HG02870 (cell line): ENCODE measurements at regions not wholly inside any gene's neighbourhood (a gene's known extent, or its start where the extent isn't known, plus 50 kb on each side); places are given as distances from the start of the nearest gene placed in this dataset.
"Not testable (repeated sequence)": the region's sequence is repeated elsewhere in the genome, so short reads cannot be mapped to it uniquely, and the experiment has no call there.

Experiments used
- ATAC-seq: cut with Tn5 transposase; IDR thresholded peaks from one replicate; pipeline ENCODE4 v1.9.1; 2021; ENCODE audit warnings: mild to moderate bottlenecking, moderate library complexity; ENCODE audit not compliant: unreplicated experiment

- ATAC-seq, result no peak
These were observed 92.5 kb downstream of the MSX2 start for GRCh38 chr5:174816858-174817257.

- ATAC-seq, result no peak
These were observed 87.1 kb downstream of the MSX2 start for GRCh38 chr5:174811438-174811837.

- ATAC-seq, result no peak
These were observed 86.4 kb downstream of the MSX2 start for GRCh38 chr5:174810796-174811195.

GRCh38 chr5:174807471-174807870 is 83.1 kb downstream of the MSX2 start:
- no peak for ATAC-seq

GRCh38 chr5:174806729-174807128 is 82.3 kb downstream of the MSX2 start:
- no peak for ATAC-seq

- ATAC-seq, result no peak
These were observed 77.4 kb downstream of the MSX2 start for GRCh38 chr5:174801798-174802197.

GRCh38 chr5:174800435-174800834 is 76.1 kb downstream of the MSX2 start:
- no peak for ATAC-seq

GRCh38 chr5:174799121-174799520 is 74.7 kb downstream of the MSX2 start:
- ATAC-seq, result no peak

GRCh38 chr5:174798551-174798951 is 74.2 kb downstream of the MSX2 start:
- no peak for ATAC-seq

GRCh38 chr5:174796711-174797192 is 72.4 kb downstream of the MSX2 start:
- no peak for ATAC-seq

GRCh38 chr5:174794931-174795672 is 70.7 kb downstream of the MSX2 start:
- ATAC-seq, result no peak

- ATAC-seq, result peak; percentile 51
These were observed 69.4 kb downstream of the MSX2 start for GRCh38 chr5:174793684-174794328.

- ATAC-seq, result no peak
These were observed 68.7 kb downstream of the MSX2 start for GRCh38 chr5:174793076-174793475.

- not testable (repeated sequence) for ATAC-seq
These were observed 67.9 kb downstream of the MSX2 start for GRCh38 chr5:174792265-174792664.

- no peak for ATAC-seq
These were observed 66.5 kb downstream of the MSX2 start for GRCh38 chr5:174790906-174791305.

- no peak for ATAC-seq
These were observed 65.2 kb downstream of the MSX2 start for GRCh38 chr5:174789596-174789995.

- no peak for ATAC-seq
These were observed 60.8 kb downstream of the MSX2 start for GRCh38 chr5:174785120-174785680.
